ENCODE measurements at regions not wholly inside any gene's neighbourhood (a gene's known extent, or its start where the extent isn't known, plus 50 kb on each side); places are given as distances from the start of the nearest gene placed in this dataset.

DNA sequence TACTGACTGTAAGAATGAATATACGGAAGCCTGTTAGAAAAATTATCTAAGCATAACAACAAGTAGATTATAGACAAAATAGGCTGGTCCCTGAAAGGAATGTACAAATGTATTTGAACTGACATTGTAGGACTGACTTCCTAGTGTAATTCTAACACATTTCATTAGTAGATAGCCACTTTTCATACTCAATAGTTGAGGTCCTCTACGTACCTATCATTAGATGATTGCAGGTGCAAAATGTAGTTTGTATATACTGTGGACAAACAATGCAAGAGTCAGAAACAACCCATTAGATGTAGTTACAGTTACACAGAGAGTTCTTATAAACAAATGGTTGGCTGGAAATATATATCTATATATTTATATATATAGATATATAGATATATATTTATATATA lies 402.3 kb upstream of the SLITRK6 start:
- Histone ChIP-seq H3K4me3 (ENCODE audit: low read depth, low read length) (no peak overlapping the region), H3K27ac (ENCODE audit: low read depth, low read length) (no peak overlapping the region), H2AFZ (ENCODE audit: low read length, unreplicated experiment) (no peak overlapping the region), H3K27me3 (ENCODE audit: insufficient read depth, low read length) (no peaks in the 10 kb centered on the region), H3K36me3 (ENCODE audit: insufficient read depth, low read length) (no peaks in the 10 kb centered on the region), H3K4me1 (ENCODE audit: control insufficient read depth, insufficient read depth, low read length, unreplicated experiment) (no peaks in the 10 kb centered on the region), H3K79me2 (ENCODE audit: control insufficient read depth, insufficient read depth, low read length, unreplicated experiment) (no peaks in the 10 kb centered on the region)

DNA sequence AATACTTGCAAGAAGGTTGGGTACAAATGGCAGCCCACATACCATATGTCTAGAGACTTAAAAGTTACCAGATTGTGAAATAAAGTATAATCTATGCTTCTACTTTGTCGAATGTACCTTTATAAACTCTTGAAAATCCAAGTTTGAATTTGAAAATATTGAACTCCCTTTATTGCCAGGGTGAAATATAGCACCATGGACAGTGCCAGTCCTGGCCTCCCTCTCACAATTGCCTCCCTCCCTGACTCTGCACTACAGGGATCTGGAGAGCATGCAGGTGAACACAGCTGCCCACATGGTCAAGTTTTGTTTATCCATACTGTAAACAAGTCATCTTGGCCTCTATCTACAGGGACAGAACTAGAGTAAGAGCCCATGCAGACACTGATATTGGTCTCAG lies 394.1 kb upstream of the SLITRK6 start:
- Histone ChIP-seq H3K4me3 (ENCODE audit: low read depth, low read length) (no peak overlapping the region), H3K79me2 (ENCODE audit: control insufficient read depth, insufficient read depth, low read length, unreplicated experiment) (no peaks in the 10 kb centered on the region), H3K27me3 (ENCODE audit: insufficient read depth, low read length) (no peaks in the 10 kb centered on the region), H2AFZ (ENCODE audit: low read length, unreplicated experiment) (no peak overlapping the region), H3K4me1 (ENCODE audit: control insufficient read depth, insufficient read depth, low read length, unreplicated experiment) (no peaks in the 10 kb centered on the region), H3K36me3 (ENCODE audit: insufficient read depth, low read length) (no peaks in the 10 kb centered on the region), H3K27ac (ENCODE audit: low read depth, low read length) (no peak overlapping the region)

GRCh38 chr13:86188170-86188569 lies 389.0 kb upstream of the SLITRK6 start:
- Histone ChIP-seq H2AFZ (ENCODE audit: low read length, unreplicated experiment) (no peak overlapping the region), H3K36me3 (ENCODE audit: insufficient read depth, low read length) (no peaks in the 10 kb centered on the region), H3K79me2 (ENCODE audit: control insufficient read depth, insufficient read depth, low read length, unreplicated experiment) (no peaks in the 10 kb centered on the region), H3K4me3 (ENCODE audit: low read depth, low read length) (no peak overlapping the region), H3K27me3 (ENCODE audit: insufficient read depth, low read length) (no peaks in the 10 kb centered on the region; the same call in 1 of the 2 replicates), H3K27ac (ENCODE audit: low read depth, low read length) (no peak overlapping the region), H3K4me1 (ENCODE audit: control insufficient read depth, insufficient read depth, low read length, unreplicated experiment) (no peaks in the 10 kb centered on the region)

- no peak overlapping the region for H2AFZ ChIP-seq (ENCODE audit: low read length, unreplicated experiment)
- no peak overlapping the region for H3K4me3 ChIP-seq (ENCODE audit: low read depth, low read length)
- H3K4me1 ChIP-seq (ENCODE audit: control insufficient read depth, insufficient read depth, low read length, unreplicated experiment) = no peaks in the 10 kb centered on the region
- no peaks in the 10 kb centered on the region for H3K79me2 ChIP-seq (ENCODE audit: control insufficient read depth, insufficient read depth, low read length, unreplicated experiment)
- H3K36me3 ChIP-seq (ENCODE audit: insufficient read depth, low read length) = no peaks in the 10 kb centered on the region
- no peaks in the 10 kb centered on the region; the same call in 1 of the 2 replicates for H3K27me3 ChIP-seq (ENCODE audit: insufficient read depth, low read length)
- no peak overlapping the region for H3K27ac ChIP-seq (ENCODE audit: low read depth, low read length)
These were observed 386.4 kb upstream of the SLITRK6 start for GRCh38 chr13:86185636-86186035.

DNA sequence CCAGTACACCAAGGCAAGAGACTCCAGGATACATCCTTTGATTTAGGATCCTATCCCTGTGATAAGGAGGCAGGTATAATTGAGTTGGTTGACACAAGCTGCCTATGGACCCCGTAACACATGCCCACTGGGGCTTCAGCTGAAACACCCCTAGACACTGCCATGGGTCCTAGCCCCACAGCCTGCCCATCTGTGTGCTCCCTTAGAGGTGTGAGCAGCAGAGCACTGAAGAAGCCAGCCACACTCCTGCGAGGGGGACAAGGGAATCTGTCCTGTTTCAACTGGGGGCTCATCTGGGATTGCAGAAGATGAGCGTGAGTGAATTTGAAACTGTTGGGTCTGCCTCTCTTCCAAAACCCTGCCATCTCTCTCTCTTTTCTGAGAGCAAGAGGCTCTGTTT lies 385.9 kb upstream of the SLITRK6 start:
- Histone ChIP-seq H3K4me3 (ENCODE audit: low read depth, low read length) (no peak overlapping the region), H3K27ac (ENCODE audit: low read depth, low read length) (no peak overlapping the region), H3K27me3 (ENCODE audit: insufficient read depth, low read length) (no peaks in the 10 kb centered on the region; the same call in 1 of the 2 replicates), H3K4me1 (ENCODE audit: control insufficient read depth, insufficient read depth, low read length, unreplicated experiment) (no peaks in the 10 kb centered on the region), H2AFZ (ENCODE audit: low read length, unreplicated experiment) (no peak overlapping the region), H3K36me3 (ENCODE audit: insufficient read depth, low read length) (no peaks in the 10 kb centered on the region), H3K79me2 (ENCODE audit: control insufficient read depth, insufficient read depth, low read length, unreplicated experiment) (no peaks in the 10 kb centered on the region)

DNA sequence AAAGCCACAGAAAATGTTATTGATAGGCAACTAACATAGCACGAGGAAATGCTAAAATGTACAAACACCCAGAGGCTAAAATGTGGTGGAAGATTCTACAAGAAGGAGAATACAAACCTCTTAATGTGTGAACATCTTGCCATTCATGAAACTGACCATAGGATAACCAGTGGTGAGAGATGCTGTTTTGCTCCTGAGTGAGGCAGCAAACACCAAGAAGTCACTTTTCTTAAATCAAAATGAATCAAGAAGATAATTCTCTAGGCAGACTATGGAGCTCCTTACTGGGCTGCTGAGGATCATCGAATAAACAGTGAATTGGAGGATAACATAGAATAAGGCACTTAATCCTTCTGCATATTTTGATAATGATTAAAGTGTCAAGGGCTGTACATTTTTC lies 375.4 kb upstream of the SLITRK6 start:
- Histone ChIP-seq H3K79me2 (ENCODE audit: control insufficient read depth, insufficient read depth, low read length, unreplicated experiment) (no peaks in the 10 kb centered on the region), H2AFZ (ENCODE audit: low read length, unreplicated experiment) (no peak overlapping the region), H3K36me3 (ENCODE audit: insufficient read depth, low read length) (no peaks in the 10 kb centered on the region), H3K27me3 (ENCODE audit: insufficient read depth, low read length) (no peaks in the 10 kb centered on the region), H3K27ac (ENCODE audit: low read depth, low read length) (no peak overlapping the region), H3K4me3 (ENCODE audit: low read depth, low read length) (no peak overlapping the region), H3K4me1 (ENCODE audit: control insufficient read depth, insufficient read depth, low read length, unreplicated experiment) (no peaks in the 10 kb centered on the region)

GRCh38 chr13:86172961-86173360 lies 373.7 kb upstream of the SLITRK6 start:
- H3K4me3 ChIP-seq (ENCODE audit: low read depth, low read length) = no peak overlapping the region
- H3K27ac ChIP-seq (ENCODE audit: low read depth, low read length) = no peak overlapping the region
- no peaks in the 10 kb centered on the region for H3K79me2 ChIP-seq (ENCODE audit: control insufficient read depth, insufficient read depth, low read length, unreplicated experiment)
- no peaks in the 10 kb centered on the region for H3K36me3 ChIP-seq (ENCODE audit: insufficient read depth, low read length)
- H3K27me3 ChIP-seq (ENCODE audit: insufficient read depth, low read length) = no peaks in the 10 kb centered on the region
- no peak overlapping the region for H2AFZ ChIP-seq (ENCODE audit: low read length, unreplicated experiment)
- H3K4me1 ChIP-seq (ENCODE audit: control insufficient read depth, insufficient read depth, low read length, unreplicated experiment) = no peaks in the 10 kb centered on the region

DNA sequence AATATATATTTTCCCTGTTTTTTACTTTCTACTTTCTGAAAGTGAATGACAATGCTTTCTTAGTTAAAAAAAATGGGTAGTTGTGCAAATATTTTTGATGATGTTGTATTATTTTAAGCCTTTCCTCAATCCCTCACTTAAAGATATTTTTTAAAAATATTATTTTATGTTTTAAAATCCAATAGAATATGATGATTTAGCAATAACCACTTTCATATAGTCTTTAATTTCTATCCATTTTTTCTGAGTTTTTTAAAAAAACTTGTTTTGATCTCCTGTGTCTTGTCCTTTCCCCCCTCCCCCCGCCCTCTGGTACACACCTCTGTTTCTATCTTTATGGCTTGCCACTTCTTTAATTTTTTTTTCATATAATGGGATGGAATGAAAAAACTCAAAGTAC lies 362.0 kb upstream of the SLITRK6 start:
- H2AFZ ChIP-seq (ENCODE audit: low read length, unreplicated experiment) = no peak overlapping the region
- no peaks in the 10 kb centered on the region for H3K4me1 ChIP-seq (ENCODE audit: control insufficient read depth, insufficient read depth, low read length, unreplicated experiment)
- no peaks in the 10 kb centered on the region for H3K27me3 ChIP-seq (ENCODE audit: insufficient read depth, low read length)
- H3K36me3 ChIP-seq (ENCODE audit: insufficient read depth, low read length) = no peaks in the 10 kb centered on the region
- no peaks in the 10 kb centered on the region for H3K79me2 ChIP-seq (ENCODE audit: control insufficient read depth, insufficient read depth, low read length, unreplicated experiment)
- H3K27ac ChIP-seq (ENCODE audit: low read depth, low read length) = no peak overlapping the region
- H3K4me3 ChIP-seq (ENCODE audit: low read depth, low read length) = no peak overlapping the region

GRCh38 chr13:86155756-86156155 lies 356.5 kb upstream of the SLITRK6 start:
- Histone ChIP-seq H3K4me3 (ENCODE audit: low read depth, low read length) (no peak overlapping the region), H3K79me2 (ENCODE audit: control insufficient read depth, insufficient read depth, low read length, unreplicated experiment) (no peaks in the 10 kb centered on the region), H3K27me3 (ENCODE audit: insufficient read depth, low read length) (no peaks in the 10 kb centered on the region), H3K27ac (ENCODE audit: low read depth, low read length) (no peak overlapping the region), H3K36me3 (ENCODE audit: insufficient read depth, low read length) (no peaks in the 10 kb centered on the region), H3K4me1 (ENCODE audit: control insufficient read depth, insufficient read depth, low read length, unreplicated experiment) (no peaks in the 10 kb centered on the region), H2AFZ (ENCODE audit: low read length, unreplicated experiment) (no peak overlapping the region)

- Histone ChIP-seq H3K4me3 (ENCODE audit: low read depth, low read length) (no peak overlapping the region), H2AFZ (ENCODE audit: low read length, unreplicated experiment) (no peak overlapping the region), H3K79me2 (ENCODE audit: control insufficient read depth, insufficient read depth, low read length, unreplicated experiment) (no peaks in the 10 kb centered on the region), H3K36me3 (ENCODE audit: insufficient read depth, low read length) (no peaks in the 10 kb centered on the region), H3K27me3 (ENCODE audit: insufficient read depth, low read length) (no peaks in the 10 kb centered on the region), H3K27ac (ENCODE audit: low read depth, low read length) (no peak overlapping the region), H3K4me1 (ENCODE audit: control insufficient read depth, insufficient read depth, low read length, unreplicated experiment) (no peaks in the 10 kb centered on the region)
These were observed 342.9 kb upstream of the SLITRK6 start for GRCh38 chr13:86142080-86142479.

DNA sequence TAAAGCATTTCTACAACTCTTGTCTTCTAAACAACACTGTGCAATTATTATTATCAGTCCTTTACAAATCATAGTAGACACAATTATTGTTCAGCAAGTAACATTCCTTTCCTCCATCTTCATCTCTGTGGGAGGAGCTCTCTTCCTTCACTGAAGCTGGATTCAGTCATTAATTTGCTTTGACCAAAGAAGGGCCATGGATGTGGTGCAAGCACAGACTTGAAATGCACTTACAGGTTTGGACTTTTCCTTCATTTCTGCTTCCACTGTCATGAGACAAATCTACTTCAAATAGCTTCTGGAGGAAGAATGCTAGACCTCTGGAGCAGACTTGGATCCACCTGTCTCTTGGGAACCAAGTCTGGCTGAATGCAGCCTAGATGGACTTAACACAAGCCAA lies 336.6 kb upstream of the SLITRK6 start:
- H2AFZ ChIP-seq (ENCODE audit: low read length, unreplicated experiment) = no peak overlapping the region
- no peak overlapping the region for H3K27ac ChIP-seq (ENCODE audit: low read depth, low read length)
- H3K36me3 ChIP-seq (ENCODE audit: insufficient read depth, low read length) = no peaks in the 10 kb centered on the region
- no peaks in the 10 kb centered on the region for H3K79me2 ChIP-seq (ENCODE audit: control insufficient read depth, insufficient read depth, low read length, unreplicated experiment)
- H3K27me3 ChIP-seq (ENCODE audit: insufficient read depth, low read length) = no peaks in the 10 kb centered on the region
- H3K4me3 ChIP-seq (ENCODE audit: low read depth, low read length) = no peak overlapping the region
- no peaks in the 10 kb centered on the region for H3K4me1 ChIP-seq (ENCODE audit: control insufficient read depth, insufficient read depth, low read length, unreplicated experiment)

All from ACC112 (cell line).